ENCODE measurements at regions not wholly inside any gene's neighbourhood (a gene's known extent, or its start where the extent isn't known, plus 50 kb on each side); places are given as distances from the start of the nearest gene placed in this dataset.

DNA sequence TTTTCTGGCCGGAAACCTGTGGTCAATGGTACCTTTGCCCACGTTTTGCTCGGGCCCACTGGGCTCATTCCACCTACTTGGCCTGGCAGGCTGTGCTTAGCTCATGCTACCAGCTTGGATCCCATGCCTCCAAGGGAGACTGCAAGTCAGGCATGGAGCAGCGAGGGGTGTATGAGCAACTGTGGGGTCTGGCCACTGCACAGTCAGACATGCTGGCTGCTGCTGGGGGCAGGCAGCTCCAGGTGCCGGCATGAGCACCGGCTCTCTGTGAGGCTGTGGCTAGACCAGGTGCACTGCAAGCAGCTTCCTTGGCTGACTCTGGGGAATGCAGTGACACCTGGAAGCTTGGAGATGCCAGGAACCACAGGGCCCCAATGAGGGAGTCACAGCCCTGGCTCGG, 161.1 kb upstream of the DUSP10 start (continued):
- TF ChIP-seq ATF3 (IDR thresholded peaks at IDR 0.05): no peak

DNA sequence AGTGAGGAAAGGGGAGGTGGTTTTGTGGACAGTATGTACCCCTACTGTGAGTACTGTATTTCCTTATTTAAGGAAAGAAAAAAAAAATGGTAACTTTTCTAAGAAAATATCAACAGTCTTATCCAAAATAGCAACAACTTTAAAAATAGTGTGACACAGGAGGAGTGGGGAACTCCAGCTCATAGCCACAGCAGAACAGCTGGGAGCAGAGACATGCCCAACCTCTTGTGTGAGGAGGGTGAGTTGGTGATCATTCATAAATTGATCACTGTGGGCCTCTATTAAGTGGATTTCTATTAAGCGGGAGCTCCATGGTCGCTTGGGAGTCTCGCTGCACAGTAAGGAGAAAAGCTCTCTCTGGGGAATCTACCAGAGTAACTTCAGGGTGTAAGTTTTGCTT, 158.8 kb upstream of the DUSP10 start:
- H3K9ac ChIP-seq (ENCODE audit: low read length): no peak overlapping the region
- no peak overlapping the region for H3K4me2 ChIP-seq (ENCODE audit: low read length)
- no peaks in the 10 kb centered on the region for H3K4me1 ChIP-seq (ENCODE audit: control insufficient read depth in 1 of 2, insufficient read depth in 2 of 2, low read length in 2 of 2)
- ChIA-PET POLR2A (no interaction called here), CTCF (no interaction called here), RAD21 (ENCODE audit: low non-redundant PET in 1 of 2, low total read pairs in 2 of 2, uncharacterized antibody in 2 of 2, unreplicated experiment in 2 of 2) (no interaction called here)
- H3K36me3 ChIP-seq (ENCODE audit: control insufficient read depth in 1 of 2, insufficient read depth in 2 of 2, low read length in 2 of 2): no peaks in the 10 kb centered on the region
- BruUV-seq (replicated peaks): no TSS peak
- no peaks in the 10 kb centered on the region for H3K9me2 ChIP-seq (ENCODE audit: insufficient read depth)
- no peak for TF ChIP-seq FOSL1 (IDR thresholded peaks at IDR 0.05; ENCODE audit: low read depth)
- no peaks in the 10 kb centered on the region for H3K79me2 ChIP-seq (ENCODE audit: insufficient read depth, low read length)
- no peaks in the 10 kb centered on the region for H3K27me3 ChIP-seq (ENCODE audit: insufficient read depth, low read length)
- no peak overlapping the region for H3K27ac ChIP-seq (ENCODE audit: low read depth, low read length)
- intact Hi-C loops (cut with micrococcal nuclease): no loop called here
- no peak for DNase-seq (ENCODE audit: low read depth, low spot score)
- ATAC-seq: no peak
- no peaks in the 10 kb centered on the region for H4K20me1 ChIP-seq (ENCODE audit: insufficient read depth)
- no peaks in the 10 kb centered on the region for H3K9me3 ChIP-seq (ENCODE audit: control insufficient read depth in 1 of 2, insufficient read depth in 1 of 2, low read depth in 1 of 2, low read length in 2 of 2)
- no peak overlapping the region for H2AFZ ChIP-seq (ENCODE audit: low read depth, low read length, poor library complexity, severe bottlenecking)
- no peak overlapping the region for H3K4me3 ChIP-seq (replicated peaks in 1 of 2; ENCODE audit: low read depth in 1 of 2, low read length in 2 of 2)

DNA sequence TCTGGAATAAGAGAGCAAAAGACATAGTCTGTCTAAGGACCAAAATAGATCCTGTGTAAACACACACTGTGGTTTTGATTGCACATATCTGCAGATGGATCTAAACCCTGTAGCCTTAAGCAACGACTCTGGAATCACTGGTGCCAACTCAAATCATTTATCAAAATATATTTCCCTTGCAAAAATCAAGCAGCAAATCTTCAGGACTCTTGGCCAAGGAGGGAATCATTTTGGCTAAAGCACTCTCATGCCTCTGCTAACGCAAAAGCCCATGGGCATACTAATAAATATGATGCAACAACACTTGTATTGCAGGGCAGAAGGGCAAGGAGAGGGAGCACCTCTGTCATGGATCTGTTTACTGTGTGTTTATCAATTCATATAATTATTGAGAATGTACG, 155.4 kb upstream of the DUSP10 start:
- H3K9ac ChIP-seq (ENCODE audit: low read length): no peak overlapping the region
- ATAC-seq (no peak), DNase-seq (ENCODE audit: low read depth, low spot score) (no peak)
- no peak overlapping the region for H3K27ac ChIP-seq (ENCODE audit: low read depth, low read length)
- ChIA-PET POLR2A (no interaction called here), RAD21 (ENCODE audit: low non-redundant PET in 1 of 2, low total read pairs in 2 of 2, uncharacterized antibody in 2 of 2, unreplicated experiment in 2 of 2) (no interaction called here), CTCF (no interaction called here)
- H3K36me3 ChIP-seq (ENCODE audit: control insufficient read depth in 1 of 2, insufficient read depth in 2 of 2, low read length in 2 of 2): no peaks in the 10 kb centered on the region
- H4K20me1 ChIP-seq (ENCODE audit: insufficient read depth): no peaks in the 10 kb centered on the region
- H3K4me2 ChIP-seq (ENCODE audit: low read length): no peak overlapping the region
- intact Hi-C loops (cut with micrococcal nuclease): no loop called here
- H3K27me3 ChIP-seq (ENCODE audit: insufficient read depth, low read length): no peaks in the 10 kb centered on the region
- BruUV-seq (replicated peaks): no TSS peak
- H3K9me3 ChIP-seq (ENCODE audit: control insufficient read depth in 1 of 2, insufficient read depth in 1 of 2, low read depth in 1 of 2, low read length in 2 of 2): no peaks in the 10 kb centered on the region
- H3K9me2 ChIP-seq (ENCODE audit: insufficient read depth): no peaks in the 10 kb centered on the region
- H3K79me2 ChIP-seq (ENCODE audit: insufficient read depth, low read length): no peaks in the 10 kb centered on the region
- H3K4me3 ChIP-seq (replicated peaks in 1 of 2; ENCODE audit: low read depth in 1 of 2, low read length in 2 of 2): no peak overlapping the region
- H2AFZ ChIP-seq (ENCODE audit: low read depth, low read length, poor library complexity, severe bottlenecking): no peak overlapping the region
- H3K4me1 ChIP-seq (ENCODE audit: control insufficient read depth in 1 of 2, insufficient read depth in 2 of 2, low read length in 2 of 2): no peaks in the 10 kb centered on the region
- TF ChIP-seq JUND (IDR thresholded peaks at IDR 0.05) (no peak), ZBTB33 (IDR thresholded peaks at IDR 0.05; ENCODE audit: extremely low read depth, insufficient replicate concordance, low read length) (no peak), RAD21 (IDR thresholded peaks at IDR 0.05; ENCODE audit: low read depth) (no peak), EZH2 (IDR thresholded peaks at IDR 0.05) (no peak), TCF7L2 (IDR thresholded peaks at IDR 0.05; ENCODE audit: borderline replicate concordance, extremely low read depth, insufficient read depth, insufficient read length) (no peak), CTCF (IDR thresholded peaks at IDR 0.05 in 2 of 3, conservative IDR thresholded peaks at IDR 0.05 in 1 of 3; ENCODE audit: borderline replicate concordance in 1 of 3, insufficient read depth in 1 of 3, low read depth in 2 of 3, low read length in 2 of 3) (no peak), SIN3A (IDR thresholded peaks at IDR 0.05; ENCODE audit: low read depth) (no peak), YY1 (IDR thresholded peaks at IDR 0.05; ENCODE audit: extremely low read depth, insufficient replicate concordance, low read depth, low read length) (no peak), REST (IDR thresholded peaks at IDR 0.05; ENCODE audit: low read depth) (no peak)

Data from HCT116 (cell line).